Natural killer cell (primary cell): ENCODE measurements at regions not wholly inside any gene's neighbourhood (a gene's known extent, or its start where the extent isn't known, plus 50 kb on each side); places are given as distances from the start of the nearest gene placed in this dataset.

Experiments used
- ATAC-seq, 3 donors: fragments of 150-1000 bp in 2 of 3; fragments of 200-7000 bp in 1 of 3; cut with Tn5 transposase; 1 replicate in 1 of 3; 2 replicates in 2 of 3; pipeline ENCODE4 v1.10.0; 2021; ENCODE audit warnings: mild to moderate bottlenecking in 2 of 3, moderate library complexity in 2 of 3
- DNase-seq, 2 donors: peaks; one replicate each; pipeline versions ENCODE4 v3.0.0 to v3.0.0-alpha.2; 2013 to 2021; ENCODE audit warnings: mixed read lengths in 1 of 2
- H3K27ac ChIP-seq: one replicate; pipeline ENCODE4 v1.5.1; 2013; ENCODE audit warnings: mild to moderate bottlenecking, low read length
- H3K27me3 ChIP-seq: one replicate; pipeline ENCODE4 v1.6.1; 2013; ENCODE audit warnings: low read length; ENCODE audit not compliant: control insufficient read depth, insufficient read depth
- H3K36me3 ChIP-seq: one replicate; pipeline ENCODE4 v1.6.1; 2013; ENCODE audit warnings: low read length; ENCODE audit not compliant: control insufficient read depth, insufficient read depth
- H3K4me1 ChIP-seq: one replicate; pipeline ENCODE4 v1.6.1; 2013; ENCODE audit warnings: low read length; ENCODE audit not compliant: control insufficient read depth, insufficient read depth
- H3K4me3 ChIP-seq: one replicate; pipeline ENCODE4 v1.5.1; 2013; ENCODE audit warnings: low read length
- H3K9me3 ChIP-seq: one replicate; pipeline ENCODE4 v1.6.1; 2013; ENCODE audit warnings: low read length; ENCODE audit not compliant: control insufficient read depth, insufficient read depth
- H3K27ac Mint-ChIP-seq, 2 donors: one replicate each; pipeline ENCODE4 v1.8.0; 2022; ENCODE audit warnings: mild to moderate bottlenecking in 2 of 2, mixed read lengths in 2 of 2, moderate library complexity in 1 of 2
- H3K27me3 Mint-ChIP-seq, 2 donors: one replicate each; pipeline ENCODE4 v1.8.0; 2022; ENCODE audit warnings: low read depth in 2 of 2, mixed read lengths in 2 of 2
- H3K36me3 Mint-ChIP-seq: one replicate; pipeline ENCODE4 v1.8.0; 2022; ENCODE audit warnings: mixed read lengths
- H3K4me1 Mint-ChIP-seq, 2 donors: one replicate each; pipeline ENCODE4 v1.8.0; 2022; ENCODE audit warnings: mixed read lengths in 2 of 2
- H3K4me3 Mint-ChIP-seq: one replicate; pipeline ENCODE4 v1.8.0; 2022; ENCODE audit warnings: mild to moderate bottlenecking, moderate library complexity, mixed read lengths
- H3K9me3 Mint-ChIP-seq, 2 donors: one replicate each; pipeline ENCODE4 v1.8.0; 2022; ENCODE audit warnings: mixed read lengths in 2 of 2
- CTCF ChIP-seq: fragments of 200-600 bp; IDR thresholded peaks from one replicate; pipeline ENCODE4 v1.8.0; 2022; ENCODE audit warnings: antibody characterized with exemption
- WGBS: methylation state at CpG from one replicate; pipeline ENCODE4 v1.1.7; 2013; ENCODE audit warnings: missing lambda C conversion rate; ENCODE audit not compliant: insufficient coverage; 5-methylcytosine and 5-hydroxymethylcytosine counted together
- intact Hi-C: fragments of 100-400 bp; cut with micrococcal nuclease; formaldehyde crosslinking; loops from one replicate; pipeline ENCODE4 v1.14.2; 2022

GRCh38 chr1:241424480-241424971 is 67.5 kb upstream of the RGS7 start:
- Histone ChIP-seq H3K27ac (no peak overlapping the region), H3K27me3 (peaks cover 9% of the 10 kb centered on the region), H3K36me3 (no peaks in the 10 kb centered on the region), H3K9me3 (no peaks in the 10 kb centered on the region), H3K4me1 (peaks cover 5% of the 10 kb centered on the region), H3K4me3 (no peak overlapping the region)
- intact Hi-C loops: no loop called here
- no peak overlapping the region for H3K27ac Mint-ChIP-seq
- peaks cover 0 to 2% of the 10 kb centered on the region in 2 donors for H3K9me3 Mint-ChIP-seq
- 38% methylated on average over 18 of the region's 21 CpGs for WGBS
- H3K4me3 Mint-ChIP-seq: no peak overlapping the region
- H3K4me1 Mint-ChIP-seq: peaks cover 0 to 4% of the 10 kb centered on the region in 2 donors
- no peak for TF ChIP-seq CTCF
- ATAC-seq (no peak), DNase-seq (no peak)
- H3K27me3 Mint-ChIP-seq: peaks cover 28 to 54% of the 10 kb centered on the region in 2 donors
- H3K36me3 Mint-ChIP-seq: no peaks in the 10 kb centered on the region

- no peak for TF ChIP-seq CTCF
- Mint-ChIP-seq H3K36me3 (no peaks in the 10 kb centered on the region), H3K4me1 (peaks cover 0 to 4% of the 10 kb centered on the region in 2 donors), H3K4me3 (peak overlapping the region; percentile 58), H3K9me3 (peaks cover 0 to 2% of the 10 kb centered on the region in 2 donors), H3K27me3 (peaks cover 28 to 54% of the 10 kb centered on the region in 2 donors), H3K27ac (no peak overlapping the region)
- Histone ChIP-seq H3K27ac (no peak overlapping the region), H3K36me3 (no peaks in the 10 kb centered on the region), H3K27me3 (peaks cover 9% of the 10 kb centered on the region), H3K9me3 (no peaks in the 10 kb centered on the region), H3K4me1 (peaks cover 5% of the 10 kb centered on the region), H3K4me3 (peak overlapping the region; percentile 5)
- intact Hi-C loops: no loop called here
- WGBS: 2% methylated on average over 60 of the region's 61 CpGs
- no peak for DNase-seq
- peak in 1 of 3 donors; percentile 49 for ATAC-seq
These were observed 66.8 kb upstream of the RGS7 start for GRCh38 chr1:241423541-241424479.

GRCh38 chr1:241422470-241422869 is 65.5 kb upstream of the RGS7 start:
- Histone ChIP-seq H3K4me1 (peaks cover 5% of the 10 kb centered on the region), H3K36me3 (no peaks in the 10 kb centered on the region), H3K27me3 (peaks cover 9% of the 10 kb centered on the region), H3K27ac (no peak overlapping the region), H3K9me3 (no peaks in the 10 kb centered on the region), H3K4me3 (no peak overlapping the region)
- no peak overlapping the region for H3K27ac Mint-ChIP-seq
- ATAC-seq: no peak
- H3K4me3 Mint-ChIP-seq: no peak overlapping the region
- peaks cover 0 to 2% of the 10 kb centered on the region in 2 donors for H3K9me3 Mint-ChIP-seq
- intact Hi-C loops: no loop called here
- WGBS: 91% methylated on average over 6 of the region's 6 CpGs
- H3K27me3 Mint-ChIP-seq: peaks cover 20 to 45% of the 10 kb centered on the region in 2 donors
- DNase-seq: no peak
- no peak for TF ChIP-seq CTCF
- no peaks in the 10 kb centered on the region for H3K36me3 Mint-ChIP-seq
- peaks cover 0 to 4% of the 10 kb centered on the region in 2 donors for H3K4me1 Mint-ChIP-seq
